ENCODE measurements at regions not wholly inside any gene's neighbourhood (a gene's known extent, or its start where the extent isn't known, plus 50 kb on each side); places are given as distances from the start of the nearest gene placed in this dataset.

- TF ChIP-seq EGR1 (IDR thresholded peaks at IDR 0.05) (no peak), RAD21 (IDR thresholded peaks at IDR 0.05; ENCODE audit: low read depth) (peak; percentile 51)
Measured at GRCh38 chr6:2505624-2506023, 245.1 kb downstream of the MYLK4 start.

DNA sequence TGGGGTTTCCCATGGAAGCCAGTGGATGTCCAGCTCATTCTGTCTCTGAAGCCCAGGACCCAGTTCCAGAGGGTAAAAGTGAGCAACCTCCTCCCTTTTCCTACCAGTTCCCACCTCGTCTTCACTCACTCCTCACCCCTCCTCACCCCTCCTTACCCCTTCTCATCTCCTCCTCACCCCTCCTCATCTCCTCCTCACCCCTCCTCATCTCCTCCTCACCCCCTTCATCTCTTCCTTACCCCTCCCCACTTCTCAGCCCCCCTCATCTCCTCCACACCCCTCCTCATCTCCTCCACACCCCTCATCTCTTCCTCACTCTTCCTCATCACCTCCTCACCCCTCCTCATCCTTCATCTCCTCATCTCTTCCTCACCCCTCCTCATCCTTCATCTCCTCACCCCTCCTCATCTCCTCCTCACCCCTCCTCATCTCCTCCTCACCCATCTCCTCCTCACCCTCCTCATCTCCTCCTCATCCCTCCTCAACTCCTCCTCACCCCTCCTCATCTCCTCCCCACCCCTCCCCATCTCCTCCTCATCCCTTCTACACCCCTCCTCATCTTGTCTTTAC lies 246.1 kb downstream of the MYLK4 start:
- TF ChIP-seq, protein P1, sequence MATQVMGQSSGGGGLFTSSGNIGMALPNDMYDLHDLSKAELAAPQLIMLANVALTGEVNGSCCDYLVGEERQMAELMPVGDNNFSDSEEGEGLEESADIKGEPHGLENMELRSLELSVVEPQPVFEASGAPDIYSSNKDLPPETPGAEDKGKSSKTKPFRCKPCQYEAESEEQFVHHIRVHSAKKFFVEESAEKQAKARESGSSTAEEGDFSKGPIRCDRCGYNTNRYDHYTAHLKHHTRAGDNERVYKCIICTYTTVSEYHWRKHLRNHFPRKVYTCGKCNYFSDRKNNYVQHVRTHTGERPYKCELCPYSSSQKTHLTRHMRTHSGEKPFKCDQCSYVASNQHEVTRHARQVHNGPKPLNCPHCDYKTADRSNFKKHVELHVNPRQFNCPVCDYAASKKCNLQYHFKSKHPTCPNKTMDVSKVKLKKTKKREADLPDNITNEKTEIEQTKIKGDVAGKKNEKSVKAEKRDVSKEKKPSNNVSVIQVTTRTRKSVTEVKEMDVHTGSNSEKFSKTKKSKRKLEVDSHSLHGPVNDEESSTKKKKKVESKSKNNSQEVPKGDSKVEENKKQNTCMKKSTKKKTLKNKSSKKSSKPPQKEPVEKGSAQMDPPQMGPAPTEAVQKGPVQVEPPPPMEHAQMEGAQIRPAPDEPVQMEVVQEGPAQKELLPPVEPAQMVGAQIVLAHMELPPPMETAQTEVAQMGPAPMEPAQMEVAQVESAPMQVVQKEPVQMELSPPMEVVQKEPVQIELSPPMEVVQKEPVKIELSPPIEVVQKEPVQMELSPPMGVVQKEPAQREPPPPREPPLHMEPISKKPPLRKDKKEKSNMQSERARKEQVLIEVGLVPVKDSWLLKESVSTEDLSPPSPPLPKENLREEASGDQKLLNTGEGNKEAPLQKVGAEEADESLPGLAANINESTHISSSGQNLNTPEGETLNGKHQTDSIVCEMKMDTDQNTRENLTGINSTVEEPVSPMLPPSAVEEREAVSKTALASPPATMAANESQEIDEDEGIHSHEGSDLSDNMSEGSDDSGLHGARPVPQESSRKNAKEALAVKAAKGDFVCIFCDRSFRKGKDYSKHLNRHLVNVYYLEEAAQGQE (IDR thresholded peaks at IDR 0.05; ENCODE audit: low read depth) = no peak
- TF ChIP-seq NFIC (IDR thresholded peaks at IDR 0.05) = no peak
- no peak for TF ChIP-seq ZBTB7A (IDR thresholded peaks at IDR 0.05; ENCODE audit: low read depth)
- TF ChIP-seq EP300 (IDR thresholded peaks at IDR 0.05; ENCODE audit: borderline replicate concordance) = no peak
- TF ChIP-seq MAX (IDR thresholded peaks at IDR 0.05) = no peak
- TF ChIP-seq USF1 (IDR thresholded peaks at IDR 0.05) = no peak

DNA sequence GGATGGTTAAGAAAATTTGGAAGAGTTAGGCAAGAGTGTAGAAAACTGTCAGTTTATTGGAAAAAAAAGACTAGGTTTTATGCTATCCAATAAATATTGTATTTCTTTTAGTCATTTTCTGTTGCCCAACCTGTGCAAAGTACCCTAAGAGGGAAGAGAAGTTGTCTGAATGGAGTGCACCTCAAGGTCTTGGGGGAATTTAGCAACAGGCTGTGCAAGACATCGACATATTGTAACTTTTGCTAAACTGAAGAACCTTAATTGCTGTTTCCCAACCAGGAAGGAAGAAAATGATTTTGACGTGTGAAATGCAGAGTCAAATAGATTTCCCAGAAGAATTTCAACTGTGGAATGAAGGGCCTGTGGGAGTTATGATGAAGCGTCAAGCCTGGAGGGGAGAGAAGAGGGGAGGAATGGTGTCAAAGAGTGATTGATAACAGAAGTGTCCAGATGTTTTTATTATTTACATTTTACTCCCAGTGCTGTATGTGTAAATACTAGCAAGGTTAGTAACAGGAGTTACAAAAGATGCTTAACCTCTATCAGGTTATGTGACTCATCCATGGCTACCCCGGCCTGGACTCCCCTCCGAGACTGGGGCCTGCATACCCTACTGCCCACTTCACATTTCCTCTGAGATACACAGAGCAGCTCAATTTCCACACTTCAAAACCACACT lies 246.8 kb downstream of the MYLK4 start:
- no peak for TF ChIP-seq TEAD4 (IDR thresholded peaks at IDR 0.05)
- no peak for TF ChIP-seq EGR1 (IDR thresholded peaks at IDR 0.05)

DNA sequence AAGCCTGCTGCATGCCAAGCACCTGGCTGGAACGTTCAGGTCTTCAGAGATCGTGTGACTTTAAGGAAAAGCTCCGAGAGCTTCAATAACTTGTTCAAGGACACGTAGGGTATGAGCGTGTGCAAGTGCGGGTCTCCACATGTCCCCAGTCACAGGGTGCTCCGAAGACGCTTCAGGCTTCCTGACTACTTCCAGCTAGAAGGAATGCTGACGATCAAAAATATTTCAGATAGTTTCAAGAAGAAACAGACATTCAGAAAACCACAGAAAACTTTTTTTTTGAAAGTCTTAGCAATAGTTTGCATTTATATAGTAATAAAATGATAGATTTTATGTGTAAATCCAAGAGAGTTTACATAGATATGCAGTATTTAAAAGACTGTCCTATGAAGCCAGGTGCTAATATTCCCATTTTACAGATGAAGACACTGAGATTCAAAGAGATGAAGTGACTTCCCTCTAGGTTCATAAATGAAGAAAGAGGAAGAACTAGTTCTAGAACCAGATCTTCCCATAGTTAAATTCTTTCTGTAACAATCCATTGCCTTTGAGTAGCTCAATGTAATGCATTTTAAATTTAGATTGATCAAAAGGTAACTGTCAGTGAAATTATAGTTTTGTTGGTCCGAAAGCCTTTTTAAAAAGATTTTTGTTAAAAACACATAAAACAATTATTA lies 247.6 kb downstream of the MYLK4 start:
- no peak for TF ChIP-seq MAX (IDR thresholded peaks at IDR 0.05)
- no peak for TF ChIP-seq EGR1 (IDR thresholded peaks at IDR 0.05)
- TF ChIP-seq YY1 (IDR thresholded peaks at IDR 0.05; ENCODE audit: low read depth) = no peak
- no peak for TF ChIP-seq NFIC (IDR thresholded peaks at IDR 0.05)

DNA sequence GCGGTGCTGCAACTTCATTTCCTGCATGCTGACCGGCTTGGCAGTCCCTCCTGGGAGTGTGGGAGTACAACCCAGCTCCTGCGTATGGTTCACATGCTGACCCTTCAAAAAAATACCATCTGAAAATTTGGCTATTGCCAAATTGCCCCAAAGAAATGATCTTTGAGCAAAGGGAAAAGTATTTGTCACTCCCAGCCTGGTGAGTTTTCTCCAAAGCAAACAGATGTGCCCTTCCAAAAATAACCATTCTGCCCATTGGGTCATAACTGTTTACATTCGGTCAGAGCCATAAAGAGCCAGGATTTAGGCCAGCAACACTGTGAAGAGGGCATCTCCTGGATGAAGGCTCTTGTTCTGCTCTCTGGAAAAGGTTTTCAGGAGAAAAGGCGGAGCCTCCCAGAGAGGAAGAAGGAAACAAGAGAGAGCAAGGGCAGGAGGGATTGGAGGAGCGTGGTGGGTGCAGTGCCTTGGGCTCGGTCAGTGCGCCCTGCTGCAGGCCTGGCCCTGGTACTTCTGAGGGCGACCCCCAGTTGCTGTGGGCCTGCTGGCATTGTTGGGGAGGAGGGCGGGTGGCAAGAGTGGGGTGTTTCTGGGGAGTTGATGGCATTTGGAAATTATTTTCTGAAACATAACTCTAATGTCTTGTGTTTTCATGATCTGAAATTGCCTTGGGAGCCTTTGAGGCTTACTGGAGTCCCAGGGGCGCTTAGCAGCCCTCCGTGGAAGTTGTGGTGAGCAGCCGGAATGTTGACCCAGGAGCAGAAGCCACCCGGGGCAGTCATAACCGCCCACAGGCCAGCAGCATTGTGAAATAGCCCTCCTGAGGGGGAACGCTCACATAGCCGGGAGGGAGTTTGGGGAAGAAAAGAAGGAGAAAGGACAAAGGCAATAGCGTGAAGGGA lies 248.4 kb downstream of the MYLK4 start:
- no peak for TF ChIP-seq YY1 (IDR thresholded peaks at IDR 0.05; ENCODE audit: low read depth)
- TF ChIP-seq TCF12 (IDR thresholded peaks at IDR 0.05; ENCODE audit: low read depth) = no peak
- no peak for TF ChIP-seq ZBTB7A (IDR thresholded peaks at IDR 0.05; ENCODE audit: low read depth)
- TF ChIP-seq TEAD4 (IDR thresholded peaks at IDR 0.05) = no peak
- TF ChIP-seq TAF1 (IDR thresholded peaks at IDR 0.05; ENCODE audit: low read depth) = no peak
- no peak for TF ChIP-seq CREB1 (IDR thresholded peaks at IDR 0.05; ENCODE audit: low read depth)
- TF ChIP-seq EGR1 (IDR thresholded peaks at IDR 0.05) = no peak
- TF ChIP-seq USF1 (IDR thresholded peaks at IDR 0.05) = no peak
- TF ChIP-seq NFIC (IDR thresholded peaks at IDR 0.05) = no peak
- no peak for TF ChIP-seq RAD21 (IDR thresholded peaks at IDR 0.05; ENCODE audit: low read depth)
- no peak for TF ChIP-seq MAX (IDR thresholded peaks at IDR 0.05)
- no peak for TF ChIP-seq EP300 (IDR thresholded peaks at IDR 0.05; ENCODE audit: borderline replicate concordance)
- TF ChIP-seq, protein P1 (IDR thresholded peaks at IDR 0.05; ENCODE audit: low read depth) = no peak
- TF ChIP-seq FOXM1 (IDR thresholded peaks at IDR 0.05; ENCODE audit: borderline replicate concordance, low read depth) = no peak
- no peak for TF ChIP-seq CEBPB (IDR thresholded peaks at IDR 0.05)
